Ishikawa (cell line): ENCODE measurements at regions not wholly inside any gene's neighbourhood (a gene's known extent, or its start where the extent isn't known, plus 50 kb on each side); places are given as distances from the start of the nearest gene placed in this dataset.

Experiments
- CEBPB ChIP-seq: IDR thresholded peaks from 2 replicates; pipeline ENCODE4 v1.6.1; 2012
- CREB1 ChIP-seq: IDR thresholded peaks from 2 replicates; pipeline ENCODE4 v1.6.1; 2012; ENCODE audit warnings: low read depth
- EGR1 ChIP-seq: IDR thresholded peaks from 2 replicates; pipeline ENCODE4 v1.6.1; 2012
- EP300 ChIP-seq: IDR thresholded peaks from 2 replicates; pipeline ENCODE4 v1.6.1; 2012; ENCODE audit warnings: borderline replicate concordance
- MAX ChIP-seq: IDR thresholded peaks from 2 replicates; pipeline ENCODE4 v1.6.1; 2012
- RAD21 ChIP-seq: IDR thresholded peaks from 2 replicates; pipeline ENCODE4 v1.6.1; 2012; ENCODE audit warnings: low read depth

- TF ChIP-seq EGR1, result no peak
- no peak for TF ChIP-seq CREB1
- no peak for TF ChIP-seq EP300
- TF ChIP-seq RAD21, result no peak
- no peak for TF ChIP-seq MAX
- TF ChIP-seq CEBPB, result no peak
Measured at GRCh38 chr1:233561708-233562426, 52.0 kb upstream of the KCNK1 start.
